Activated T-helper 1 cell treated with anti-CD3 and anti-CD28 coated beads, Interleukin-12 subunit alpha, Interleukin-12 subunit beta, Interleukin-2, Interleukin-4 antibody, amounts not matched to agents 30 ng/mL and 10 ng/mL and 1 ng/mL, durations not matched to agents 14 hours and 24 hours and 36 hours (primary cell): ENCODE measurements at regions not wholly inside any gene's neighbourhood (a gene's known extent, or its start where the extent isn't known, plus 50 kb on each side); places are given as distances from the start of the nearest gene placed in this dataset.

Experiments
- DNase-seq: peaks from one replicate; pipeline ENCODE4 v3.0.0; 2021; ENCODE audit warnings: low spot score
- H3K27ac Mint-ChIP-seq: one replicate; pipeline ENCODE4 v1.8.0; 2021; ENCODE audit warnings: mild to moderate bottlenecking, mixed read lengths
- H3K27me3 Mint-ChIP-seq: one replicate; pipeline ENCODE4 v1.8.0; 2022; ENCODE audit warnings: mild to moderate bottlenecking, moderate library complexity, mixed read lengths; ENCODE audit not compliant: insufficient read depth
- H3K36me3 Mint-ChIP-seq: one replicate; pipeline ENCODE4 v1.8.0; 2021; ENCODE audit warnings: low read depth, mixed read lengths
- H3K4me1 Mint-ChIP-seq: one replicate; pipeline ENCODE4 v1.8.0; 2021; ENCODE audit warnings: low read depth, mixed read lengths
- H3K4me3 Mint-ChIP-seq: one replicate; pipeline ENCODE4 v1.8.0; 2021; ENCODE audit warnings: mild to moderate bottlenecking, moderate library complexity, mixed read lengths
- H3K9me3 Mint-ChIP-seq: one replicate; pipeline ENCODE4 v1.8.0; 2021; ENCODE audit warnings: mixed read lengths
- intact Hi-C: fragments of 100-400 bp; cut with micrococcal nuclease; formaldehyde crosslinking; loops from one replicate; pipeline ENCODE4 v1.15.1; 2024

- Mint-ChIP-seq H3K27me3 (no peaks in the 10 kb centered on the region), H3K9me3 (no peaks in the 10 kb centered on the region), H3K4me3 (no peak overlapping the region), H3K36me3 (no peaks in the 10 kb centered on the region), H3K4me1 (no peaks in the 10 kb centered on the region), H3K27ac (no peak overlapping the region)
- no peak for DNase-seq
- intact Hi-C loops = no loop called here
Measured at GRCh38 chr20:60330461-60330860, 372.2 kb downstream of the CDH26 start.

GRCh38 chr20:60331688-60332300, 373.6 kb downstream of the CDH26 start:
- no peak overlapping the region for H3K4me3 Mint-ChIP-seq
- no peaks in the 10 kb centered on the region for H3K36me3 Mint-ChIP-seq
- H3K9me3 Mint-ChIP-seq = no peaks in the 10 kb centered on the region
- no peaks in the 10 kb centered on the region for H3K27me3 Mint-ChIP-seq
- H3K27ac Mint-ChIP-seq = no peak overlapping the region
- intact Hi-C loops = no loop called here
- DNase-seq = no peak
- H3K4me1 Mint-ChIP-seq = no peaks in the 10 kb centered on the region

- Mint-ChIP-seq H3K4me3 (no peak overlapping the region), H3K4me1 (no peaks in the 10 kb centered on the region), H3K9me3 (no peaks in the 10 kb centered on the region), H3K27ac (no peak overlapping the region), H3K27me3 (no peaks in the 10 kb centered on the region), H3K36me3 (no peaks in the 10 kb centered on the region)
- DNase-seq = no peak
- intact Hi-C loops = no loop called here
Measured at GRCh38 chr20:60332523-60332922, 374.3 kb downstream of the CDH26 start.

GRCh38 chr20:60334911-60335310, 376.7 kb downstream of the CDH26 start:
- intact Hi-C loops = no loop called here
- Mint-ChIP-seq H3K4me3 (no peak overlapping the region), H3K9me3 (no peaks in the 10 kb centered on the region), H3K36me3 (no peaks in the 10 kb centered on the region), H3K27ac (no peak overlapping the region), H3K4me1 (no peaks in the 10 kb centered on the region), H3K27me3 (no peaks in the 10 kb centered on the region)
- DNase-seq = no peak

- H3K9me3 Mint-ChIP-seq = no peaks in the 10 kb centered on the region
- H3K27me3 Mint-ChIP-seq = no peaks in the 10 kb centered on the region
- DNase-seq = no peak
- intact Hi-C loops = no loop called here
- H3K4me3 Mint-ChIP-seq = no peak overlapping the region
- no peak overlapping the region for H3K27ac Mint-ChIP-seq
- H3K4me1 Mint-ChIP-seq = no peaks in the 10 kb centered on the region
- H3K36me3 Mint-ChIP-seq = no peaks in the 10 kb centered on the region
Measured at GRCh38 chr20:60338556-60338955, 380.3 kb downstream of the CDH26 start.

GRCh38 chr20:60339738-60340137, 381.5 kb downstream of the CDH26 start:
- H3K27ac Mint-ChIP-seq = no peak overlapping the region
- no peak overlapping the region for H3K4me3 Mint-ChIP-seq
- no peaks in the 10 kb centered on the region for H3K4me1 Mint-ChIP-seq
- H3K9me3 Mint-ChIP-seq = no peaks in the 10 kb centered on the region
- no peaks in the 10 kb centered on the region for H3K27me3 Mint-ChIP-seq
- DNase-seq = no peak
- H3K36me3 Mint-ChIP-seq = no peaks in the 10 kb centered on the region
- intact Hi-C loops = no loop called here

GRCh38 chr20:60340232-60340631, 382.0 kb downstream of the CDH26 start:
- no peak overlapping the region for H3K27ac Mint-ChIP-seq
- intact Hi-C loops = no loop called here
- DNase-seq = no peak
- no peaks in the 10 kb centered on the region for H3K9me3 Mint-ChIP-seq
- H3K4me1 Mint-ChIP-seq = no peaks in the 10 kb centered on the region
- no peak overlapping the region for H3K4me3 Mint-ChIP-seq
- H3K27me3 Mint-ChIP-seq = no peaks in the 10 kb centered on the region
- no peaks in the 10 kb centered on the region for H3K36me3 Mint-ChIP-seq

- intact Hi-C loops = no loop called here
- DNase-seq = no peak
- Mint-ChIP-seq H3K4me1 (no peaks in the 10 kb centered on the region), H3K9me3 (no peaks in the 10 kb centered on the region), H3K36me3 (no peaks in the 10 kb centered on the region), H3K4me3 (no peak overlapping the region), H3K27me3 (no peaks in the 10 kb centered on the region), H3K27ac (no peak overlapping the region)
Measured at GRCh38 chr20:60341062-60341461, 382.8 kb downstream of the CDH26 start.

- no peak for DNase-seq
- intact Hi-C loops = no loop called here
- Mint-ChIP-seq H3K27ac (no peak overlapping the region), H3K4me1 (no peaks in the 10 kb centered on the region), H3K36me3 (no peaks in the 10 kb centered on the region), H3K9me3 (no peaks in the 10 kb centered on the region), H3K27me3 (no peaks in the 10 kb centered on the region), H3K4me3 (no peak overlapping the region)
Measured at GRCh38 chr20:60345106-60345505, 386.9 kb downstream of the CDH26 start.

GRCh38 chr20:60349418-60349817, 391.2 kb downstream of the CDH26 start:
- intact Hi-C loops = no loop called here
- Mint-ChIP-seq H3K4me1 (no peaks in the 10 kb centered on the region), H3K27ac (no peak overlapping the region), H3K4me3 (no peak overlapping the region), H3K9me3 (no peaks in the 10 kb centered on the region), H3K36me3 (no peaks in the 10 kb centered on the region), H3K27me3 (no peaks in the 10 kb centered on the region)
- DNase-seq = no peak

- Mint-ChIP-seq H3K4me1 (no peaks in the 10 kb centered on the region), H3K27me3 (no peaks in the 10 kb centered on the region), H3K36me3 (no peaks in the 10 kb centered on the region), H3K27ac (no peak overlapping the region), H3K9me3 (no peaks in the 10 kb centered on the region), H3K4me3 (no peak overlapping the region)
- intact Hi-C loops = no loop called here
- DNase-seq = no peak
Measured at GRCh38 chr20:60352017-60352416, 393.8 kb downstream of the CDH26 start.

GRCh38 chr20:60352596-60352995, 394.4 kb downstream of the CDH26 start:
- Mint-ChIP-seq H3K27me3 (no peaks in the 10 kb centered on the region), H3K36me3 (no peaks in the 10 kb centered on the region)
- intact Hi-C loops = no loop called here

GRCh38 chr20:60354024-60354580, 395.9 kb downstream of the CDH26 start:
- no peaks in the 10 kb centered on the region for H3K36me3 Mint-ChIP-seq
- intact Hi-C loops = no loop called here

More at GRCh38 chr20:60352596-60352995, 394.4 kb downstream of the CDH26 start:
- no peaks in the 10 kb centered on the region for H3K9me3 Mint-ChIP-seq
- H3K4me3 Mint-ChIP-seq = no peak overlapping the region
- no peak overlapping the region for H3K27ac Mint-ChIP-seq
- H3K4me1 Mint-ChIP-seq = no peaks in the 10 kb centered on the region
- no peak for DNase-seq

GRCh38 chr20:60358101-60358500, 399.9 kb downstream of the CDH26 start:
- H3K27ac Mint-ChIP-seq = no peak overlapping the region
- H3K9me3 Mint-ChIP-seq = no peaks in the 10 kb centered on the region
- intact Hi-C loops = no loop called here
- no peaks in the 10 kb centered on the region for H3K36me3 Mint-ChIP-seq
- no peak overlapping the region for H3K4me3 Mint-ChIP-seq
- no peaks in the 10 kb centered on the region for H3K4me1 Mint-ChIP-seq
- no peaks in the 10 kb centered on the region for H3K27me3 Mint-ChIP-seq
- DNase-seq = no peak

More at GRCh38 chr20:60354024-60354580, 395.9 kb downstream of the CDH26 start:
- Mint-ChIP-seq H3K4me1 (no peaks in the 10 kb centered on the region), H3K27me3 (no peaks in the 10 kb centered on the region), H3K4me3 (no peak overlapping the region), H3K9me3 (no peaks in the 10 kb centered on the region), H3K27ac (no peak overlapping the region)
- no peak for DNase-seq
